ENCODE measurements at regions not wholly inside any gene's neighbourhood (a gene's known extent, or its start where the extent isn't known, plus 50 kb on each side); places are given as distances from the start of the nearest gene placed in this dataset.

DNA sequence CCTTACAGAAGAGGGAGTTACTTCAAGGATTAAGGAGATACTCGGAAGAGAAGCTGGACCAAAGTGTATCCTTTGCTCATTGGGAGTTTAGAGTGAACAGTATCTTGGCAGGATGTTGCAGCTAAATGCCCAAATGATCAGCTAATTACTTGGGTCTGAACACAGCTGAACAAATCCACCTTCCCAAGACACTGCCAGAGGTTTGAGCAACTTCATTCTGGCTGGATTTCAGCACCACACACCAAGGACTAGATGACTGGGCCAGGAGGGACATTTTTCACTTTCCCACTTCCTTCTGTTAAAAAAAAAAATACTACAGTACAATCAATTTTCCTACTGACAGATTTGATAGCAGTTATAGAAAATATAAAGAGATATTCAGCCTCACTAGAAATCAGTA, 324.6 kb downstream of the MID1IP1 start:
- DNase-seq (ENCODE audit: low read depth, low spot score), result no peak
- TF ChIP-seq SUZ12 (IDR thresholded peaks at IDR 0.05; ENCODE audit: extremely low read depth, insufficient read depth, insufficient read length) (no peak), YY1 (IDR thresholded peaks at IDR 0.05; ENCODE audit: insufficient read depth, insufficient read length) (no peak), ZNF274 (IDR thresholded peaks at IDR 0.05; ENCODE audit: low read depth, low read length) (no peak)

DNA sequence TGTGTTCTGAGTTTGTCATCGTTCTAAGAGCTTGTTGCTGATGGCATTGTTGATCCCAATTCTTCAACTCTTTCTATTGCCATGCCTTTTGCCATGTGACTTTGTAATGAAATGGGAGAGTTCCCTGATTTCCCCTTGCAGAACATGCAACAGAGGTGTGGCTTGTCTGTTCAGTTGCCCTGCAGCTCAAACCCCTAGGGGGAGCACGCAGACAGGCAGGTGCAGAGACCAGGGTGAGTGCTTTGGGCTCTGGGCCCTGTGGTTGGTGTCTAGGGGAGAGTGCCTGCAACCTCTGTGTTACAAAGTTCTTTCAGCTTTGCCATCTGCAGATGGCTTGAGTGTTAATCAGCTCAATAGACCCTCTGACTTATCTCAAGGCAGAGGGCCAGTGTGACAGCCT, 332.7 kb downstream of the MID1IP1 start:
- Histone ChIP-seq H3K36me3 (ENCODE audit: insufficient read depth, insufficient read length, low read length) (no peaks in the 10 kb centered on the region), H3K27me3 (ENCODE audit: insufficient read depth, insufficient read length) (no peaks in the 10 kb centered on the region), H3K4me1 (ENCODE audit: insufficient read depth, insufficient read length) (no peaks in the 10 kb centered on the region), H3K9me3 (ENCODE audit: insufficient read depth, low read length) (no peaks in the 10 kb centered on the region), H3K4me3 (ENCODE audit: insufficient read length, low read depth) (no peak overlapping the region), H3K9ac (ENCODE audit: insufficient read length, low read depth) (no peak overlapping the region)
- TF ChIP-seq YY1 (IDR thresholded peaks at IDR 0.05; ENCODE audit: insufficient read depth, insufficient read length) (no peak), ZNF274 (IDR thresholded peaks at IDR 0.05; ENCODE audit: low read depth, low read length) (no peak), SUZ12 (IDR thresholded peaks at IDR 0.05; ENCODE audit: extremely low read depth, insufficient read depth, insufficient read length) (no peak)
- DNase-seq (ENCODE audit: low read depth, low spot score), result no peak

More for the DNA sequence above, 324.6 kb downstream of the MID1IP1 start:
- no peaks in the 10 kb centered on the region for H3K36me3 ChIP-seq (ENCODE audit: insufficient read depth, insufficient read length, low read length)
- no peak overlapping the region for H3K4me3 ChIP-seq (ENCODE audit: insufficient read length, low read depth)
- no peaks in the 10 kb centered on the region for H3K27me3 ChIP-seq (ENCODE audit: insufficient read depth, insufficient read length)
- no peaks in the 10 kb centered on the region for H3K9me3 ChIP-seq (ENCODE audit: insufficient read depth, low read length)
- no peaks in the 10 kb centered on the region for H3K4me1 ChIP-seq (ENCODE audit: insufficient read depth, insufficient read length)
- no peak overlapping the region for H3K9ac ChIP-seq (ENCODE audit: insufficient read length, low read depth)

DNA sequence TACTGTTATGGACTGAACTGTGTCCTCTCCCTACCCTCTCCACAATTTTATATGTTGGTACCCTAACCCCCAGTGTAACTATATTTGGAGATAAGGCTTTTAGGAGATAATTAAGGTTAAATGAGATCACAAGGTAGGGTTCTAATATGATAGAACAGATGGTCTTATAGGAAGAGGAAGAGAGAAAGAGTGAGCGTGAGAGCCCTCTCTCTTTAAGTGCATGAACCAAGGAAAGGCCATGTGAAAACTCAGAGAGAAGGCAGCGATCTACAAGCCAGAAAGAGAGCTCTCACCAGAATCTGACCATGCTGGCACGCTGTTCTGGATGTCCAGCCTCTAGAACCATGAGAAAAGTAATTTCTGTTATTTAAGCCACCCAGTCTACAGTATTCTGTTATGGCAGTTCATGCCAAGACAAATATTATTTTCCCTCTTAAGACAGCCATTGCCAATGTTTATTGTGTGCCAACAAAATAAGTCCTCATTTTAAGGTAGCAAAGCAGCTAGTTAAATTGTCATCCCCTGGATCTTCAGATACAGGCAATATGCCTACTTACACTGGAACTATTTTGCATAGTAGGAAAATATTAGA, 336.2 kb downstream of the MID1IP1 start:
- H3K9me3 ChIP-seq (ENCODE audit: insufficient read depth, low read length), result no peaks in the 10 kb centered on the region
- no peaks in the 10 kb centered on the region for H3K36me3 ChIP-seq (ENCODE audit: insufficient read depth, insufficient read length, low read length)
- H3K9ac ChIP-seq (ENCODE audit: insufficient read length, low read depth), result no peak overlapping the region
- TF ChIP-seq YY1 (IDR thresholded peaks at IDR 0.05; ENCODE audit: insufficient read depth, insufficient read length), result no peak
- no peak for TF ChIP-seq SUZ12 (IDR thresholded peaks at IDR 0.05; ENCODE audit: extremely low read depth, insufficient read depth, insufficient read length)
- TF ChIP-seq ZNF274 (IDR thresholded peaks at IDR 0.05; ENCODE audit: low read depth, low read length), result no peak
- DNase-seq (ENCODE audit: low read depth, low spot score), result no peak
- no peaks in the 10 kb centered on the region for H3K4me1 ChIP-seq (ENCODE audit: insufficient read depth, insufficient read length)
- no peaks in the 10 kb centered on the region for H3K27me3 ChIP-seq (ENCODE audit: insufficient read depth, insufficient read length)
- no peak overlapping the region for H3K4me3 ChIP-seq (ENCODE audit: insufficient read length, low read depth)

DNA sequence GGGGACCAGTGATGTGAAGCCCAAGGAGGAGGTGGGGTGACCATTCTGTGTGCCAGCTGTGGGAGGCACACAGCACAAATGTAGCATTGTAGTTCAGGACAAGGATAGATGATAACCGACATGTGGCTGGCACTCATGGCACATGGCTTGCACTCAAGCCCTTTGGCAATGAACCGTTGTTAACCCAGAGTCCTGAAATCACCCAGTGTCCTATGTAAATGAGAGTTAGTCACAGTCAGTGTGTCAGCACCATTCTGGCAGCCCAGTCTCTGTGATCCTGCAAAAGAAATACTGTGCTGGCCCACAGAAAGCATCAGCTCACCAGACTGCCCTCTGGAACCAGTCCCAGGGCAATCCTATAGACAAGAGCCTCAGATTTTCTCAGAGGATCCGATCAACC, 339.3 kb downstream of the MID1IP1 start:
- H3K4me1 ChIP-seq (ENCODE audit: insufficient read depth, insufficient read length), result no peaks in the 10 kb centered on the region
- no peaks in the 10 kb centered on the region for H3K27me3 ChIP-seq (ENCODE audit: insufficient read depth, insufficient read length)
- no peaks in the 10 kb centered on the region for H3K36me3 ChIP-seq (ENCODE audit: insufficient read depth, insufficient read length, low read length)
- no peaks in the 10 kb centered on the region for H3K9me3 ChIP-seq (ENCODE audit: insufficient read depth, low read length)
- no peak overlapping the region for H3K4me3 ChIP-seq (ENCODE audit: insufficient read length, low read depth)
- no peak overlapping the region for H3K9ac ChIP-seq (ENCODE audit: insufficient read length, low read depth)
- DNase-seq (ENCODE audit: low read depth, low spot score), result no peak
- TF ChIP-seq SUZ12 (IDR thresholded peaks at IDR 0.05; ENCODE audit: extremely low read depth, insufficient read depth, insufficient read length) (no peak), YY1 (IDR thresholded peaks at IDR 0.05; ENCODE audit: insufficient read depth, insufficient read length) (no peak), ZNF274 (IDR thresholded peaks at IDR 0.05; ENCODE audit: low read depth, low read length) (no peak)

DNA sequence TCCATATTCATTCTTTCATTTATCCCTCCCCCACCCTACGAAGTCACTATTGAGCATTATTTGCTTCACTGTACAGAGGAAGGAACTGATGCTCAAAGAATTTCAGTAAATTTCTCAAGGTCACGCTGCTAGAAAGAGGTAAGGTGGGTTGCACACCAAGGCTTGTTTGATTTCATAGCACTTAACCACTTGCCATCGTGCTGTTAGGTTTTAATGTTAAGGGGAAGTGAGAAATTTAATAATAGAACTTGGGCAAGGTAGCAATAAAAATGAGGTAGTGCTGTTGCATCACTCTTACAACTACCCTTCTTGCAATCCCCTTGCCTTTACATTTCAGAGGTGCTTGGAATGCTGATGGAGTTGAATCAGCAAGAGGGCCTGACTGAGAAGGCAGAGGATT, 343.1 kb downstream of the MID1IP1 start:
- DNase-seq (ENCODE audit: low read depth, low spot score), result no peak
- TF ChIP-seq ZNF274 (IDR thresholded peaks at IDR 0.05; ENCODE audit: low read depth, low read length), result no peak
- H3K4me1 ChIP-seq (ENCODE audit: insufficient read depth, insufficient read length), result no peaks in the 10 kb centered on the region
- no peaks in the 10 kb centered on the region for H3K36me3 ChIP-seq (ENCODE audit: insufficient read depth, insufficient read length, low read length)
- no peaks in the 10 kb centered on the region for H3K27me3 ChIP-seq (ENCODE audit: insufficient read depth, insufficient read length)
- no peak overlapping the region for H3K4me3 ChIP-seq (ENCODE audit: insufficient read length, low read depth)
- H3K9me3 ChIP-seq (ENCODE audit: insufficient read depth, low read length), result no peaks in the 10 kb centered on the region
- no peak overlapping the region for H3K9ac ChIP-seq (ENCODE audit: insufficient read length, low read depth)

DNA sequence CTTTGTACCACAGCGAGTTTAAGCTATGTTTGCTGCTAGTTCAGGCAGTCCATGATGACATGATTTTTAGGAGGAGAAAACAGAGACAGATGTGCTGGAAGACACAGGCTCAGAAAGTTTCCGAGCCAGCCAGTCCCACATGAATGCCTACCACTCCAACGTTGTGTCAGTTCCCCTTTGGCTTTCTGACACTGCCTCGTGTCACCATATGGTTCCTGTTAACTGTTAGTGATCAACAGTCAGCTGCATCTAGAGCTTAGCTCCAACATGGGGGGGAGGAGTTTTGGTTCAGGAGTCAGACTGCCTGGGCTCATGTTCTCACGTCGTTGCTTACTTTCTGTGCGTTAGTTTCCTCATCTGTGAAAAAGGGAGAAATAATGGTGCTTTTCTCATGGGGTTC, 343.7 kb downstream of the MID1IP1 start:
- no peak overlapping the region for H3K4me3 ChIP-seq (ENCODE audit: insufficient read length, low read depth)
- no peaks in the 10 kb centered on the region for H3K9me3 ChIP-seq (ENCODE audit: insufficient read depth, low read length)
- no peak overlapping the region for H3K9ac ChIP-seq (ENCODE audit: insufficient read length, low read depth)
- no peaks in the 10 kb centered on the region for H3K4me1 ChIP-seq (ENCODE audit: insufficient read depth, insufficient read length)
- no peaks in the 10 kb centered on the region for H3K36me3 ChIP-seq (ENCODE audit: insufficient read depth, insufficient read length, low read length)
- no peak for DNase-seq (ENCODE audit: low read depth, low spot score)
- TF ChIP-seq SUZ12 (IDR thresholded peaks at IDR 0.05; ENCODE audit: extremely low read depth, insufficient read depth, insufficient read length) (no peak), ZNF274 (IDR thresholded peaks at IDR 0.05; ENCODE audit: low read depth, low read length) (no peak), YY1 (IDR thresholded peaks at IDR 0.05; ENCODE audit: insufficient read depth, insufficient read length) (no peak)
- no peaks in the 10 kb centered on the region for H3K27me3 ChIP-seq (ENCODE audit: insufficient read depth, insufficient read length)

DNA sequence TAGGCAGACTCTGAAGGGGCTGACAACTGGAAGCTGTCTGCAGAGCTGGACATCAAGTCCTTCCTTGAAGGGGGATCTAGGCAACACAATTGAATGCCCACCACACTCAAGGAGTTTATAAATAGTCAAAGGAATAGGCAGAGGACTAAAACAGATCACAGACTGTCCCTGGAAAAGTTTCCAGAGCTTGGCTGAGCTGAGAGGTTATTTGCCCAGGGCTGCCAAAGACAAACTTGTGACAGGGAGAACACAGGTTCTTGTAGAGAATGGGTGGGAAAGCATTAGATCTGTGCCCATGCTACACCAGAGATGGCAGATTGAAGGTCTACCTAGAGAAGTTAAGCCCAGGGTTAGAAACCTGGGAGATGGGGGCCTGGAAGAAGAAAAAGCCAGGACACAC, 344.6 kb downstream of the MID1IP1 start:
- no peak overlapping the region for H3K9ac ChIP-seq (ENCODE audit: insufficient read length, low read depth)
- H3K36me3 ChIP-seq (ENCODE audit: insufficient read depth, insufficient read length, low read length), result no peaks in the 10 kb centered on the region
- no peak for TF ChIP-seq SUZ12 (IDR thresholded peaks at IDR 0.05; ENCODE audit: extremely low read depth, insufficient read depth, insufficient read length)
- no peak for TF ChIP-seq YY1 (IDR thresholded peaks at IDR 0.05; ENCODE audit: insufficient read depth, insufficient read length)
- TF ChIP-seq ZNF274 (IDR thresholded peaks at IDR 0.05; ENCODE audit: low read depth, low read length), result no peak
- no peak for DNase-seq (ENCODE audit: low read depth, low spot score)
- no peaks in the 10 kb centered on the region for H3K4me1 ChIP-seq (ENCODE audit: insufficient read depth, insufficient read length)
- no peak overlapping the region for H3K4me3 ChIP-seq (ENCODE audit: insufficient read length, low read depth)
- H3K9me3 ChIP-seq (ENCODE audit: insufficient read depth, low read length), result no peaks in the 10 kb centered on the region
- H3K27me3 ChIP-seq (ENCODE audit: insufficient read depth, insufficient read length), result no peaks in the 10 kb centered on the region

Measured in NT2/D1 (cell line).